ENCODE measurements at regions not wholly inside any gene's neighbourhood (a gene's known extent, or its start where the extent isn't known, plus 50 kb on each side); places are given as distances from the start of the nearest gene placed in this dataset.
"Not testable (repeated sequence)": the region's sequence is repeated elsewhere in the genome, so short reads cannot be mapped to it uniquely, and the experiment has no call there.

- Histone ChIP-seq H3K27me3 (ENCODE audit: control insufficient read depth, insufficient read depth, low read length) (no peaks in the 10 kb centered on the region), H3K36me3 (ENCODE audit: control insufficient read depth, insufficient read depth, low read length) (no peaks in the 10 kb centered on the region), H3K4me3 (ENCODE audit: low read depth, low read length) (no peak overlapping the region)
- DNase-seq (ENCODE audit: low read depth) (no peak), FAIRE-seq (no peak)
- TF ChIP-seq, protein P1, sequence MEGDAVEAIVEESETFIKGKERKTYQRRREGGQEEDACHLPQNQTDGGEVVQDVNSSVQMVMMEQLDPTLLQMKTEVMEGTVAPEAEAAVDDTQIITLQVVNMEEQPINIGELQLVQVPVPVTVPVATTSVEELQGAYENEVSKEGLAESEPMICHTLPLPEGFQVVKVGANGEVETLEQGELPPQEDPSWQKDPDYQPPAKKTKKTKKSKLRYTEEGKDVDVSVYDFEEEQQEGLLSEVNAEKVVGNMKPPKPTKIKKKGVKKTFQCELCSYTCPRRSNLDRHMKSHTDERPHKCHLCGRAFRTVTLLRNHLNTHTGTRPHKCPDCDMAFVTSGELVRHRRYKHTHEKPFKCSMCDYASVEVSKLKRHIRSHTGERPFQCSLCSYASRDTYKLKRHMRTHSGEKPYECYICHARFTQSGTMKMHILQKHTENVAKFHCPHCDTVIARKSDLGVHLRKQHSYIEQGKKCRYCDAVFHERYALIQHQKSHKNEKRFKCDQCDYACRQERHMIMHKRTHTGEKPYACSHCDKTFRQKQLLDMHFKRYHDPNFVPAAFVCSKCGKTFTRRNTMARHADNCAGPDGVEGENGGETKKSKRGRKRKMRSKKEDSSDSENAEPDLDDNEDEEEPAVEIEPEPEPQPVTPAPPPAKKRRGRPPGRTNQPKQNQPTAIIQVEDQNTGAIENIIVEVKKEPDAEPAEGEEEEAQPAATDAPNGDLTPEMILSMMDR (IDR thresholded peaks at IDR 0.05; ENCODE audit: insufficient read depth, low read length, severe bottlenecking) = no peak
These were observed 99.1 kb upstream of the RUFY1 start for GRCh38 chr5:179451114-179451827.

DNA sequence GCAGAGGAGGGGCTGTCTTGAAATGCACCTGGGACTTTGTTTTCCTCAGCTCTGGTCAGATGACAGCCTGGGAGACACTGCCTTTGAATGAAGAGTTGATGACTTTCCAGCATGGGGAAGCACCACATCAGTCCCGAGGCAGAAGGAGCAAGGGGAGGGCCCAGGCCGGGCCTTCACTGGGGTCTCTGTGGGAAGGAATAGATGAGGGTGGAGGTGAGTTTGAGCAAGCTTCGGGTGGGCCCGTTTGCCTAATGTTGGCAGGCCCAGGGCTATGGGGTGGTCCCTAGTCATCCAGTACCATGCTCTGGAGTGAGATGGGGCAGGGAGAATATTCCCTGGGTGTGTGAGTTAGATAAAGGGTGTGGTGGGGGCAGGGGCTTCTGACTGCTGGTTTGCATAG is 100.4 kb upstream of the RUFY1 start:
- not testable (repeated sequence) for DNase-seq (ENCODE audit: low read depth); H3K36me3 ChIP-seq (ENCODE audit: control insufficient read depth, insufficient read depth, low read length); H3K4me3 ChIP-seq (ENCODE audit: low read depth, low read length); H3K27me3 ChIP-seq (ENCODE audit: control insufficient read depth, insufficient read depth, low read length); FAIRE-seq

- not testable (repeated sequence) for H3K27me3 ChIP-seq (ENCODE audit: control insufficient read depth, insufficient read depth, low read length); H3K4me3 ChIP-seq (ENCODE audit: low read depth, low read length); H3K36me3 ChIP-seq (ENCODE audit: control insufficient read depth, insufficient read depth, low read length); DNase-seq (ENCODE audit: low read depth)
- FAIRE-seq = peak; percentile 55
These were observed 102.1 kb upstream of the RUFY1 start for GRCh38 chr5:179448282-179448681.

GRCh38 chr5:179442289-179442688 is 97.0 kb upstream of the ADAMTS2 start:
- not testable (repeated sequence) for DNase-seq (ENCODE audit: low read depth); H3K36me3 ChIP-seq (ENCODE audit: control insufficient read depth, insufficient read depth, low read length); H3K27me3 ChIP-seq (ENCODE audit: control insufficient read depth, insufficient read depth, low read length); H3K4me3 ChIP-seq (ENCODE audit: low read depth, low read length)
- peak; percentile 28 for FAIRE-seq

DNA sequence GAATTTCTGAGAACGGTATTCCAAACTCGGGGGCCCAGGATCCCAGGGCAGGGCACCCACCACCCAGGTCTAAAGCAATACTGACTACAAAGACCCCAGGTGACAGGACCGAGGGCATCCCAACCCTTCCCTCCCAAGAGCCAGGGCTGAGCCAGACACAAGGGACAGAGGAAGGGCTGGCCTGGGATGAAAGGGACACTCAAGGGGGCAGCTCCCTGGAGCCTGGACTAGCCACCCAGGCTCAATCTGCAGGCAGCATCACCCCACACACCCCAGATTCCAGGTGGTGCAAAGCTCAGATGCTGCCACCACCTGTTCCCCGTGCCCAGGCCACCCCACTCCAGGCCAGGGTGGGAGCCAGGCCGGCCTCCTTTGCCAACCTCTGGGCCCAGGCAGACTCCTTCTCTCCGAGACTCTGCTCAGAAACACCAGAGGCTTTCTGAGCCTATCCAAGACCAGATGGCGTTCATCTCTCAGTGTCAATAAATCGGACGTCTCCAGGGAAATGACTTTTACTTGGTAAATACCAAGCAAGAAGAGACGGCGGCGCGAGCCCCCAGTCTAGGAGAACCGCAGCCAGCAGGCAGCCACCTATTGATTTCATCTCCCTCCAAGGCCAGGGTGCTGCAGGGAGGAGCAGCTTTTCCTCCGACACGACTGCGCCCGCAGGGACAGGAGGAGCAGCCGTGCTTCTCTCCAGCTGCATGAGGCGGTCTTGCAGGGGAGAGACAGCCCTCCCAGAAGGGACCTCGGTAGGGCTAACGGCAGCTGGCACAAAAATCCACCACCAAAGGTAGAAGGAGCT is 94.1 kb upstream of the ADAMTS2 start:
- H3K27me3 ChIP-seq (ENCODE audit: control insufficient read depth, insufficient read depth, low read length) = no peaks in the 10 kb centered on the region
- no peak for FAIRE-seq
- TF ChIP-seq, protein P1 (IDR thresholded peaks at IDR 0.05; ENCODE audit: insufficient read depth, low read length, severe bottlenecking) = no peak

GRCh38 chr5:179438461-179438860 is 93.2 kb upstream of the ADAMTS2 start:
- H3K36me3 ChIP-seq (ENCODE audit: control insufficient read depth, insufficient read depth, low read length) = no peaks in the 10 kb centered on the region
- TF ChIP-seq, protein P1 (IDR thresholded peaks at IDR 0.05; ENCODE audit: insufficient read depth, low read length, severe bottlenecking) = no peak
- H3K27me3 ChIP-seq (ENCODE audit: control insufficient read depth, insufficient read depth, low read length) = no peaks in the 10 kb centered on the region
- no peak overlapping the region for H3K4me3 ChIP-seq (ENCODE audit: low read depth, low read length)
- DNase-seq (ENCODE audit: low read depth) (no peak), FAIRE-seq (no peak)

More for the DNA sequence above, 94.1 kb upstream of the ADAMTS2 start:
- no peak for DNase-seq (ENCODE audit: low read depth)
- Histone ChIP-seq H3K36me3 (ENCODE audit: control insufficient read depth, insufficient read depth, low read length) (no peaks in the 10 kb centered on the region), H3K4me3 (ENCODE audit: low read depth, low read length) (no peak overlapping the region)

GRCh38 chr5:179438011-179438441 is 92.8 kb upstream of the ADAMTS2 start:
- H3K27me3 ChIP-seq (ENCODE audit: control insufficient read depth, insufficient read depth, low read length) = no peaks in the 10 kb centered on the region

More at GRCh38 chr5:179438011-179438441, 92.8 kb upstream of the ADAMTS2 start:
- H3K36me3 ChIP-seq (ENCODE audit: control insufficient read depth, insufficient read depth, low read length) = no peaks in the 10 kb centered on the region
- no peak for DNase-seq (ENCODE audit: low read depth)
- TF ChIP-seq, protein P1 (IDR thresholded peaks at IDR 0.05; ENCODE audit: insufficient read depth, low read length, severe bottlenecking) = no peak
- no peak overlapping the region for H3K4me3 ChIP-seq (ENCODE audit: low read depth, low read length)
- no peak for FAIRE-seq
